Fibroblast of skin of abdomen (primary cell): ENCODE measurements at regions not wholly inside any gene's neighbourhood (a gene's known extent, or its start where the extent isn't known, plus 50 kb on each side); places are given as distances from the start of the nearest gene placed in this dataset.
A peak's percentile ranks its signal among the peaks of the same experiment; 100 is the strongest.
"Not testable (repeated sequence)": the region's sequence is repeated elsewhere in the genome, so short reads cannot be mapped to it uniquely, and the experiment has no call there.

ENCODE experiments used
- DNase-seq: peaks from one replicate; pipeline ENCODE4 v3.0.0-alpha.2; 2013

DNA sequence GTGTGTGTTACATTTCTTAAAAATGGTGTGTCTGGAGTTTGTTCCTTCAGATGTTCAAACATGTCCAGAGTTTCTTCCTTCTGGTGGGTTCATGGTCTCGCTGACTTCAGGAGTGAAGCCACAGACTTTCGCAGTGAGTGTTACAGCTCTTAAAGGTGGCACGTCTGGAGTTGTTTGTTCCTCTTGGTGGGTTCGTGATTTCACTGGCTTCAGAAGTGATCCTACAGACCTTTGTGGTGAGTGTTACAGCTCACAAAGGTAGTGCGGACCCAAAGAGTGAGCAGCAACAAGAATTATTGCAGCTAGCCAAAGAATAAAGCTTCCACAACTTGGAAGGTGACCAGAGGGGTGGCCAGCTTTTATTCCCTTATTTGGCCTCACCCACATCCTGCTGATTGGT is 183.7 kb downstream of the COPRS start:
- not testable (repeated sequence) for DNase-seq

DNA sequence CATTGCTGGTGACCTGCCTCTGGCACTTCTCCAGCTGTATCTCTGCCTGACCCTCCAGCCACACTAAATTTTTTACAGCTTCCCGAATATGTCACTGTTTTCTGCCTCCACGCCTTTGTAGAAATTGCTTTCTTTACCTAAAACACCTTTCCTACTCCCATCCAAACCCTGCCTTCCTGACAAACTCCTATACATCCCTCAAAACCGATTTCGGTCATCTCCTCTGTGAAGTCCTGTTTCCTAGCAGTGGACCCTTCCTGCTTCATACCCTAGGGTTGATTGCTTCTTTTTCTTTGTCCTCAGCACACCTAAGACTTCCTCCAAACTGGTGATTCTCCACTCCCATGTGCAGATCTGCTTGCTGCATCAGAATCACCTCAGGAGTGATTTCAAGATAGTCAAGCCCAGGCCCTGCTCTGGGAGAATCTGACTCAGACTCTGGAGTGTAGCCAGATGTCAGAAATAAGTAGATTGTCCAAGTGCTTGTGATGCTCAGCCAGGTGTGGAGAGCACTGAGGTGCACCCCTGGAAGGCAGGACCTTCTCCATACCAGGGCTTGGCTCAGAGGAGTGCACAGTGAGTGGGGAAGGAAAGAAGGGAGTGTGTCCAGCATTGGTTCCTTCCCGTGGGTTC is 184.2 kb downstream of the COPRS start:
- DNase-seq: peak; percentile 69

DNA sequence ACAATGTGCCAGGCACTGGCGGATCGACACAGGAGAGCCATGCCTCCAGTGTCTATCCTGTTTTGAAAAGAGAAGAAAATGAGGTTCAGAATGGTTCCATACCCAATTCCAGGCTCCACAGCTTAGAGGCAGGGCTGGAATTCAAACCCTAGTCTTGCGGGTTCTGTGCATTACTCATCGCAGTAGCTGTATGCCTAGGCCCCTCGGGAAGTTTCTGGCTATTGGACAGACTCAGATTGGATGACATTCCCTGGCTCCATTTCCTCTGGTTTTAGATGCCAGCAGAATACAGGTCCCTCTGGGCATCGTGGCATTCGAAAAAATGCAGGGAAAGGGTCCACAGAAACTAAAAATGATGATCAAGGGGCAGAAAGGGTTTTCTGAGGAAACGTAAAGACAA is 184.7 kb downstream of the COPRS start:
- DNase-seq: peak; percentile 75

- no peak for DNase-seq
These were observed 186.0 kb downstream of the COPRS start for GRCh38 chr17:31673076-31673475.

- DNase-seq: no peak
These were observed 186.8 kb downstream of the COPRS start for GRCh38 chr17:31672161-31672819.

- DNase-seq: no peak
These were observed 195.5 kb downstream of the COPRS start for GRCh38 chr17:31663576-31663975.

GRCh38 chr17:31660684-31661083 is 198.4 kb downstream of the COPRS start:
- no peak for DNase-seq

DNA sequence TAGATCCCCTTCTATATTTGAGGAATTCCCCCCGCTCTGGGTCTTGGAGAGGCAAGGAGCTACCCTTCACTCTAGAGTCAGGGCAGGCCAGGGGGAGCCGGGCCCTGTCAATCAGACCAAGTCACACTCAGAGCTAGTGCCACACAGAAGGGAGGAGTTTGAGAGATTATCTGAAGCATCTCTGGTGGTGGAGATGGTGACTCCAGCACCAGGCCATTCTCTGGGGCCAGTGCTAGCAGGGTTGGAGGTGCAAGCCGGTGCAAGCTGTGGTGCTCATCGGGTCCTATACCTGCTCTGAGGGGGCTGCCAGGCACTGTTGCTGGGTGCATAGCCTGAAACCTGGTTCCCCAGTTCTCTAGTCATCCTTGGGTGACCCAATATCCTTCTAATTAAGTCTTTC is 201.2 kb downstream of the COPRS start:
- DNase-seq: no peak

- DNase-seq: no peak
These were observed 204.1 kb downstream of the COPRS start for GRCh38 chr17:31654936-31655335.

- no peak for DNase-seq
These were observed 205.4 kb downstream of the COPRS start for GRCh38 chr17:31653691-31654090.

GRCh38 chr17:31650756-31651520 is 208.1 kb downstream of the COPRS start:
- no peak for DNase-seq

- no peak for DNase-seq
These were observed 209.7 kb downstream of the COPRS start for GRCh38 chr17:31649302-31649701.

DNA sequence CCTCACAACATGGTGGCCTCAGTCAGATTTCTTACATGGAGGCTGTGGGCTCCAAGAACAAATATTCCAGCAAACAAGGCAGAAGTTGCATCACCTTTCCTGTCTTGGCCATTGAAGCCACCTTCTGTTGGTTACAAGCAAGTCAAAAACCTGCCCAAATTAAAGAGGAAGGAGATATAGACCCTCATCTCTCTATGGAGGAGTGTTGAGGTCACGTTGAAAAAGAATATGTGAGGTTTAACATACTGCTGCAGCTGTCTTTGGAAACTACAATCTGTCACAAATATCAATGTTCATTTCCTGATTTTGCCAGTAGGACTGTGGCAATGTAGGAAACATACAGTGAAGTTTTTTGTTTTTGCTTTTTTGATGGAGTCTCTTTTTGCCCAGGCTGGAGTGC is 211.4 kb downstream of the COPRS start:
- no peak for DNase-seq

DNA sequence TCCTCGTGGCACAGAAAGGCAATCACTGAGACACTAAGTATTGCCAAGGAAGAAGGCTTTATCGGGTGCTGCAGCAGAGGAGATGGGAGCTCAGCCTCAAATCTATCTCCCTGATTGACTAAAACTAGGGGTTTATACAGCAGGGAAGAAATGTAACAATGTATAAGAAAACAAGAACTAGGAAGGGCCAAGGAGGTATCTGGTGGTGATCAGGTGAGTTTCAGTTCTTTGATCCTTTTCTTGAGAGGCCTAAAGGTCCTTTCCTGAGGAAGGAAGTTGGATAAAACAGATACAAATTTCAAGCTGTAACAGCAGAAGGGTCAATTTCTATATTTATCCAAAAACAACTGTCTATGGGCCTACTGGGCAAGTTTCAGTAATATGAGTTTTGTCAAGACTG is 212.4 kb downstream of the COPRS start:
- DNase-seq: no peak

DNA sequence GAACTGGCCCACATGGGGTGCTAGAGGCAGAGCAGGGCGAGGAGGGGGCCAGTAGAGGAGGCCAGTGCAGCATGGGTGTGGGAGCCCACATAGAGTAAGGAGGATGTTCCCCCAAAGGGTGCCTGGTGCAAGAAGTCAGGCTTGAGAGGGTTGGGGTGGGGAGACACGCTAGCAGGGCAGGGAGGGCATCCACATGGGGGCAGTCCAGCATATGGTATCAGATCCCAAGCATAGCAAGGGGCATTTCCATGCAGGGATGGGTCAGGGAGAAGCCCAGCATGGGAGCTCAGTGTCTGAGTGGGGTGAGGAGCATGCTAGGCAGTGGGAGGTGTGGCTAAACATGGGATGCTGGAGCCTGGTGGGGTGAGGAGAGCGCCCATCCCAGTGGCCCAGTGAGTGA is 213.7 kb downstream of the COPRS start:
- DNase-seq: no peak

GRCh38 chr17:31631766-31632165 is 227.3 kb downstream of the COPRS start:
- no peak for DNase-seq

DNA sequence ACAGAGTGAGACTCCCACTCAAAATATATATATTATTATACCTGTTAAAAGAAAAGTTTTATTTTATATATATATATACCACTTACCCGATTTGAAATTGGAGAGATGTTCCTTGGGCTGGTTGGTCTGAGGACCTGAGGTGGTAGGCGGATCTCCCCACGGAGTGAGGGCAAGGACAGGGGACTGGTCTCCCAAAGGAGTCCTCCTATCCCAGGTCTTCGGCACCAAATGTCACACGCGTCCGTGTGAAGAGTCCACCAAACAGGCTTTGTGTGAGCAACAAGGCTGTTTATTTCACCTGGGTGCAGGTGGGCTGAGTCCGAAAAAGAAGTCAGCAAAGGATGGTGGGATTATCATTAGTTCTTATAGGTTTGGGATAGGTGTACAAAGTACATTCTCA is 228.2 kb downstream of the COPRS start:
- DNase-seq: not testable (repeated sequence)

DNA sequence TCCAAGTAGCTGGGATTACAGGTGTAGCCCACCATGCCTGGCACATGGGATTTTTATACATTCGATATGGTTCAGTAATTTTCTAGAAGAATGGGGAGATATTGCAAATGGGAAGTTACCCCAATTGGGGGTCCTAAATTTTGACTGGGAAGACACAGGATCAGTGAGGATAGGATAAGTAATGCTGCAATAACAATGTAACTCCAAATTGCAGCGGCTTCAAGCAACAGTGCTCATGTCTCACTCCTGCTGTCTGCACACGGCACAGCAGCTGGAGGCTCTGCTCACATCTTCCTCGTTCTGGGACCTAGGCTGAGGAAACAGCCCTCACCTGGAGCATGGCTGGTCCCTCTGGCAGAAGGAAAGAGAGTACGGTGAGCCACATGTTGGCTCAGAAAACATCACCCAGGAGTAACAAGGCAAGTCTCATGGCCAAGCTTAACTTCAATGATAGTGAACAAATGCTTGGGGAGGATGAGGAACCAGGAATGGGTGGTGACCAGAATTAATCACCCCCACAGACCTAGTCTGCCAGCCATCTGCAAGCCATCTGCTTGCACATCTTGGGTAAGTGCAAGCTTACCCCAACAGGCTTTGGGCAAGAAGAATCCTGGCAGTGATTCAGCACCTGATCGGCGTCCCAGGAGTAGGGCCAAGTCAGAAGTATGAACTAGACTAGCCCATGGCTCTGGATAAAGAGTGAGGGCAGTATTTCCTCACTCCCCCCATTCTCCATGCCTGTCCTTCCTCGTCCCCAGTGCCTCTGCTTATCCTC is 229.2 kb downstream of the COPRS start:
- peak; percentile 93 for DNase-seq

DNA sequence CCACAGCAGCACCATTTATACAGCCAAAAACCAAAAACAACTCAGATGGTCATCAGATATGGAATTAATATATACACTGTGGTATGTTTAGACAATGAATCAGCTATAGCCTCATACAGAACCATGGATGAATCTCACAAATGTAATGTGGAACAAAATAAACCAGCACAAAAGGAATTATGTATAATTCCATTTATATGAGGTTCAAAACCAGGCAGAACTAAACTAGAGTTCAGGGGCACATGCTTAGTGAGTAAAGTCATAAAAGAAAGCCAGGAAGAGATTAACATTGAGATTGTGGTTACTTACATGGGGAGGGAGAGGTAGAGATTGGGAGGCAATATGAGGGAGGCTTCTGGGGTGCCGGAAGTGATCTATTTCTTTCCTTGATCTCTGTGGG is 231.1 kb downstream of the COPRS start:
- DNase-seq: peak; percentile 90

- no peak for DNase-seq
These were observed 232.5 kb downstream of the RAB11FIP4 start for GRCh38 chr17:31623990-31624389.

DNA sequence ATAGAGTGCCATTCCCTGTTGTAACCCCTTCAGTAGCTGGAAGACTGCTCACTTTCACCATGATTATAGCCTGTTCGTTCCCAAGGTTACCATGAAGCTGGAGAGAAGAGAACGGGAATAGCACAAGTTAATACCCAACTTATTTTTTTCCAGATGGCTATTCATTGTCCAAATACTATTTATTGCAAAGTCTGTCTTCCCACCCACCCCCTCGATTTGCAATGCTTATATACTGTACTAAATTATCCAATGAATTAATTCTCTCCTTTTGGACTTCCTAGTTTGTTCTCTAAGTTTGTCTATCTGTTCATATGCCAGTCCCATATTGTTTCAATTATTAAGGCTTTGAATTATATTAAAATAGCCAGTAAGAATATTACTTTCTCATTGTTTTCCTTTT is 231.0 kb downstream of the RAB11FIP4 start:
- no peak for DNase-seq

GRCh38 chr17:31621566-31621965 is 230.1 kb downstream of the RAB11FIP4 start:
- DNase-seq: no peak

DNA sequence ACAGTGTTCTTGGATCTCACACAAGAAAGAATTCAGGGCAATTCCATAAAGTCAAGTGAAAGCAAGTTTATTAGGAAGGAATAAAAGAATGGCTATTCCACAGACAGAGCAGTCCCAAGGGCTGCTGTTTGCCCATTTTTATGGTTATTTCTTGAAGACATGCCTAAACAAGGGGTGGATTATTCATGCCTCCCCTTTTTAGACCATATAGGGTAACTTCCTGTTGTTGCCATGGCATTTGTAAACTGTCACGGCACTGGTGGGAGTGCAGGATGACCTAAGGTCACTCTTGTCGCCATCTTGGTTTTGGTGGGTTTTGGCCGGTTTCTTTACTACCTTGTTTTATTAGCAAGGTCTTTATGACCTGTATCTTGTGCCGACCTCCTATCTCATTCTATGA is 219.6 kb downstream of the RAB11FIP4 start:
- not testable (repeated sequence) for DNase-seq
